GM10248 (cell line): ENCODE measurements at regions not wholly inside any gene's neighbourhood (a gene's known extent, or its start where the extent isn't known, plus 50 kb on each side); places are given as distances from the start of the nearest gene placed in this dataset.
"Not testable (repeated sequence)": the region's sequence is repeated elsewhere in the genome, so short reads cannot be mapped to it uniquely, and the experiment has no call there.

Experiments used
- CTCF ChIA-PET: fragments of 300-600 bp; sonication (Branson Sonifier 250); formaldehyde crosslinking; extraction: SDS; loops from one replicate; lab custom pipeline; 2021; ENCODE audit warnings: antibody characterized with exemption; lab: Yijun Ruan, JAX
- POLR2A ChIA-PET: fragments of 350-650 bp; sonication (Branson Sonifier 250); formaldehyde crosslinking; extraction: SDS; loops from one replicate; lab custom pipeline; 2020; ENCODE audit warnings: antibody characterized with exemption; lab: Yijun Ruan, JAX
- DNase-seq: peaks from one replicate; pipeline ENCODE4 v3.0.0; 2012; ENCODE audit errors: extremely low spot score
- CTCF ChIP-seq: IDR thresholded peaks from 2 replicates; pipeline ENCODE4 v1.5.1; 2012; ENCODE audit warnings: mild to moderate bottlenecking, low read depth; ENCODE audit errors: extremely low read depth, missing control alignments, control extremely low read depth

GRCh38 chr9:10875752-10876151 lies 262.9 kb upstream of the PTPRD start:
- DNase-seq, result no peak
- CTCF ChIA-PET, result no interaction called here
- POLR2A ChIA-PET, result no interaction called here
- TF ChIP-seq CTCF, result no peak

DNA sequence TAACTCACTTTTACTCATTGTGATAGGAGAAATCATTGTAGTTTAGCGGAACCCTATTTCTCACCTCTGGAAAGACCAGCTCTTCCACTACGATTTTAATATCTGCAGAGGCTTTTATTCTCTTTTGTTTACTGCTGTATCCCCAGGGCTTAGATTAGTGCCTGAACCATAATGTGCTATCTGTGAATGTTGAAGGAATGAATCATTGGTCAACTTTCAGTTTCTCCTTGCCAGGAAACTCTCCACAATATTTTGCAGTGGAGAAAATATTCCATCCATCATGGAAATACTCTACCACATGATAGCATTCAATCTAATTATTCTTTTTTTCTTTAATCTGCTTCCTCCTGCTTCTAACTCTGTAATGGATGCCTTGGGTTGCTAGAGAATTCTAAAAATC lies 263.5 kb upstream of the PTPRD start:
- ChIA-PET POLR2A (no interaction called here), CTCF (no interaction called here)
- TF ChIP-seq CTCF, result no peak
- no peak for DNase-seq

DNA sequence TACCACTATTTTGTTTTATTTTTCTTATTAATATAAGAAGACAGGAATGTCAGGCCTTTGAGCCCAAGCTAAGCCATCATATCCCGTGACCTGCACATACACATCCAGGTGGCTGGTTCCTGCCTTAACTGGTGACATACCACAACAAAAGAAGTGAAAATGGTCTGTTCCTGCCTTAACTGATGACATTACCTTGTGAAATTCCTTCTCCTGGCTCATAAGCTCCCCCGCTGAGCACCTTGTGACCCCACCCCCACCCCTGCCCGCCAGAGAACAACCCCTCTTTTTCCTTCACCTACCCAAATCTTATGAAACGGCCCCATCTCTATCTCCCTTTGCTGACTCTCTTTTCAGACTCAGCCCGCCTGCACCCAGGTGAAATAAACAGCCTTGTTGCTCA lies 277.5 kb upstream of the PTPRD start:
- POLR2A ChIA-PET, CTCF ChIA-PET, DNase-seq: not testable (repeated sequence)

GRCh38 chr9:10899509-10899908 lies 286.7 kb upstream of the PTPRD start:
- TF ChIP-seq CTCF, result no peak
- DNase-seq, result no peak
- POLR2A ChIA-PET, result no interaction called here
- CTCF ChIA-PET, result no interaction called here

- DNase-seq, result no peak
- POLR2A ChIA-PET, result no interaction called here
- no peak for TF ChIP-seq CTCF
- CTCF ChIA-PET, result no interaction called here
Measured at GRCh38 chr9:10903969-10904368, 291.2 kb upstream of the PTPRD start.

- TF ChIP-seq CTCF, result no peak
- ChIA-PET CTCF (no interaction called here), POLR2A (no interaction called here)
- no peak for DNase-seq
Measured at GRCh38 chr9:10910779-10911178, 298.0 kb upstream of the PTPRD start.

DNA sequence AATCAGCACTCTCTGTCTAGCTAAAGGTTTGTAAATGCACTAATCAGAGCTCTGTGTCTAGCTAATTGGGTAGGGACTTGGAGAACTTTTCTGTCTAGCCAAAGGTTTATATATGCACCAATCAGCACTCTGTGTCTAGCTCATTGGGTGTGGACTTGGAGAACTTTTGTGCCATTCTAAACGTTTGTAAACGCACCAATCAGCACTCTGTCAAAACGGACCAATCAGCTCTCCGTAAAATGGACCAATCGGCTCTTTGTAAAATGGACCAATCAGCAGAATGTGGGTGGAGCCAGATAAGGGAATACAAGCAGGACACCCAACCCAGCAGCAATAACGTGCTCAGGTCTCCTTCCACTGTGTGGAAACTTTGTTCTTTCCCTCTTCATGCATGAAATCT lies 298.6 kb upstream of the PTPRD start:
- TF ChIP-seq CTCF, result no peak
- no peak for DNase-seq
- CTCF ChIA-PET, result no interaction called here
- POLR2A ChIA-PET, result no interaction called here

GRCh38 chr9:10917001-10917400 lies 304.2 kb upstream of the PTPRD start:
- ChIA-PET CTCF (no interaction called here), POLR2A (no interaction called here)
- no peak for DNase-seq
- no peak for TF ChIP-seq CTCF
